Gastroesophageal sphincter (tissue), 3 donors: ENCODE measurements at regions not wholly inside any gene's neighbourhood (a gene's known extent, or its start where the extent isn't known, plus 50 kb on each side); places are given as distances from the start of the nearest gene placed in this dataset.

ENCODE experiments used
- CTCF ChIP-seq, 4 experiments: fragments of 200-600 bp in 2 of 4; fragments of 450-650 bp in 2 of 4; sonication (generic) in 1 of 4; IDR thresholded peaks; one replicate each; pipeline ENCODE4 v1.5.1; 2017 to 2019; ENCODE audit warnings: antibody characterized with exemption in 4 of 4, mild to moderate bottlenecking in 2 of 4, moderate library complexity in 2 of 4
- EP300 ChIP-seq: sonication (generic); formaldehyde crosslinking; IDR thresholded peaks from one replicate; pipeline ENCODE4 v1.6.1; 2017; ENCODE audit warnings: antibody characterized with exemption, mild to moderate bottlenecking
- POLR2A ChIP-seq, 2 donors: fragments of 450-650 bp; IDR thresholded peaks; one replicate each; pipeline ENCODE4 v1.6.1; 2017; ENCODE audit warnings: antibody characterized with exemption in 2 of 2, mild to moderate bottlenecking in 2 of 2, moderate library complexity in 1 of 2
- POLR2AphosphoS5 ChIP-seq: sonication (generic); formaldehyde crosslinking; IDR thresholded peaks from one replicate; pipeline ENCODE4 v1.6.1; 2017; ENCODE audit warnings: antibody characterized with exemption

- TF ChIP-seq POLR2A (IDR thresholded peaks at IDR 0.05) (no peak), CTCF (IDR thresholded peaks at IDR 0.05) (no peak), POLR2AphosphoS5 (no peak), EP300 (no peak)
Measured at GRCh38 chr6:54041239-54041638, 70.0 kb upstream of the MLIP start.
